ENCODE measurements at regions not wholly inside any gene's neighbourhood (a gene's known extent, or its start where the extent isn't known, plus 50 kb on each side); places are given as distances from the start of the nearest gene placed in this dataset.
A peak's percentile ranks its signal among the peaks of the same experiment; 100 is the strongest.

DNA sequence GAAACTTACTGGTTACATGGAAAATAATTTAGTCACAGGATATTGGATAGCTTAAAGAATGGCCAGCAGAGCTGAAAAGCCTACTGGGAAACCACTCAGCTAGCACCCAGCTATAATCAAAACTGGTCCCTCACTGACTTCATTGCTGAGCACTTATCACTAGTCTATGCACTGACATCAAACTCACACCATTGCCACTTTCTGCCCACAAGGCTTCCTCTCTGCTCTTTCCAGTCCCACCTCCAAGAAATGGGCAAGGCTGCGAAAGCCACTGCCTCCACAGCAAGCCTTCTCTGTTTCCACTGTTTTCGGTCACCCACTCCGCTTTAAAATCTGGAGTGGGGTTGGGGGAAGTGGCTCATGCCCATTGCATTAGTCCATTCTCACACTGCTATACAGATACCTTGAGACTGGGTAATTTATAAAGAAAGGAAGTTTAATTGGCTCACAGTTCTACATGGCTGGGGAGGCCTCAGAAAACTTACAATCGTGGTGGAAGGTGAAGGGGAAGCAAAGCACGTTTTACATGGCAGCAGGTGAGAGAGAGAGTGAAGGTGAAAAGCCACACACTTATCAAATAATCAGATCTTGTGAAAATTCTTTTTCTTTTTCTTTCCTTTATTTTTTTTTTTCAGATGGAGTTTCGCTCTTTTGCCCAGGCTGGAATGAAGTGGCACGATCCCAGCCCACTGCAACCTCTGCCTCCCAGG is 77.0 kb upstream of the CERS6 start:
- DNase-seq (ENCODE audit: low read depth) = no peak

GRCh38 chr2:168380500-168380899 is 75.6 kb upstream of the CERS6 start:
- no peak for DNase-seq (ENCODE audit: low read depth)

DNA sequence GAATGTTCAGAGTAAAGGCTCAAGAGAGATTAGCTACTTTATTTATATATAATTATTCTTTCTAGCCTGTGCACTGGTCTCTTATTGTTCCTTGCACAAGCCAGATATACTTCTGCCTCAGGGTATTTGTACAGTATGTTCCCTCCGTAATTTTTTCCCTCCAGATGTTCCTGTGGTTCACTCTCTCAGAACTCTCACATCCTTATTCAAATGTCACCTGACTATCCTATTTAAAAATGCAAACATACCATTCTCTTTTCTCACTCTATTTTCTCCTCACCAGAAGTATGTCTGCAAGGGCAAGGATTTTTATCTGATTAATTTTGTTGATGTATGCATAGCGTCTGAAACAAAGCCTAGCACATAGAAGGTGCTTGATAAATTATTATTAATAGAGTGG is 64.0 kb upstream of the CERS6 start:
- peak; percentile 68 for DNase-seq (ENCODE audit: low read depth)

GRCh38 chr2:168392797-168393196 is 63.3 kb upstream of the CERS6 start:
- DNase-seq (ENCODE audit: low read depth) = no peak

GRCh38 chr2:168394262-168394661 is 61.8 kb upstream of the CERS6 start:
- DNase-seq (ENCODE audit: low read depth) = no peak

- peak; percentile 71 for DNase-seq (ENCODE audit: low read depth)
Measured at GRCh38 chr2:168396131-168396530, 59.9 kb upstream of the CERS6 start.

- peak; percentile 40 for DNase-seq (ENCODE audit: low read depth)
Measured at GRCh38 chr2:168397629-168398028, 58.4 kb upstream of the CERS6 start.

DNA sequence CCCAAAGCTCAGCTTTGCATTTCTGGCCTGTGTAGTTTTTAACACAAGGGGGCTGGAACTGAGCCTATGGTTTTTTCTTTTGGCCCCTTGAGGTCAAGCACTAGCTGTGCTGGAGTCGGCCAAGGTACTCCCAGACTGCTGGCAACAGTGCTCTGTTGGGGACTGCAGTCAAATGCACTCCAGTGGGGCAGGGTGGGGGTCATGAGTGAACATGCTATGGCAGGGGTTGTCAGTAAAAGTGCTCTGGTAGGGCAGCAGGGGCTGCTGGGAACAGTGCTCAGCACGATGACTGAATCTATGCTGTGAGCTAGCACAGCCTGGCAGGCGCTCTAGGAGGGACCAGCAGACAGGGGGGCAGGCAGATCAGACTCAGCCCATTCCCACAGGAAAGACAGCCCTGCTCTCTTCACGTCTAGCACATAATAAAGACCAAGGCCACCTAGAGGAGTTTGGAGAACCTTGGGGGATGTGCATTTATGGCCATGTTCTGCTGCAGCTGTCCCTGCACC is 55.0 kb upstream of the CERS6 start:
- DNase-seq (ENCODE audit: low read depth) = no peak

GRCh38 chr2:168401771-168402170 is 54.3 kb upstream of the CERS6 start:
- DNase-seq (ENCODE audit: low read depth) = no peak

DNA sequence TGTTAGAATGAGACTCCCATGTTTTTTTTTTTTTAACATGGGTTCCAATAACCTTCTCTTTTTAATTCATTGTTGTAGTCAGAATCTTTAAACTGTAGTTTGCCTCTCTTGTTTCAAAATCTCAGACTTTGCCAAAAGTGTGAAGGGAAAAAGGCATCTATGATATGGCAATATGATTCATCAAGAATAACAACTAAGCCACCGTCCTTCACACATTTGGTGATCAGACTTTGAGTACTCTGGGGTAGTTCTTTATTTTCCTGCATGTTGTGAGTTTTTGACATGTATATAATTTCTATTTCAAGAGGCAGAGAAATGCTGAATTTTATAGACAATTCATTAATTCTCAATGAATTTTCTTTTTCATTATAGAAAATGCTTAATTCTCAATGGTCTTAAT is 53.5 kb upstream of the CERS6 start:
- peak; percentile 30 for DNase-seq (ENCODE audit: low read depth)

DNA sequence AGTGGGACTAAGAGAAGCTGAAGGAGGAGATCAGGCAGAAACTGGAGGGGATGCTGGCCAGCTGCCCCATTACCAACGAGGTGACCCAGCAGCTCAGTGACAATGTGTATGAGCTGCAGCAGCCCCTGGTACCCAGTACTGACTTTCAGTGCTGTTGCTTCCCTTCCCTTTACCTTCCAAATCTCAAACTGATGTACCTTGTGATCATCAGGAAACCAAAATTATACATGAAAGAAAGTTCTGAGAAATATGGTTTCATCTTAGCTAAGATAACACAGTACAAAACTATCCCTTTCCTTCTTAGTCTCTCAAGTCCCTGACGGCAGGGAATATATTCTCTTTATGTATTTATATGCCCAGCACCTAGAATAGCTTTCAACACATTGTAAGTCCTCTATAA is 52.3 kb upstream of the CERS6 start:
- no peak for DNase-seq (ENCODE audit: low read depth)

- DNase-seq (ENCODE audit: low read depth) = no peak
Measured at GRCh38 chr2:168404764-168405163, 51.3 kb upstream of the CERS6 start.
